AG04449 (cell line): ENCODE measurements at regions not wholly inside any gene's neighbourhood (a gene's known extent, or its start where the extent isn't known, plus 50 kb on each side); places are given as distances from the start of the nearest gene placed in this dataset.

Experiments used
- CTCF ChIA-PET: fragments of 350-600 bp; formaldehyde crosslinking; extraction: SDS; loops from one replicate; lab custom pipeline; 2021; ENCODE audit warnings: antibody characterized with exemption; lab: Yijun Ruan, JAX
- POLR2A ChIA-PET: fragments of 400-600, 350-600 bp; formaldehyde crosslinking; extraction: SDS; loops from one replicate; lab custom pipeline; 2020; ENCODE audit warnings: antibody characterized with exemption, inconsistent platforms; lab: Yijun Ruan, JAX
- DNase-seq: peaks from one replicate; pipeline ENCODE4 v3.0.0-alpha.2; 2010; ENCODE audit warnings: low read depth, low spot score
- H3K4me3 ChIP-seq: 2 replicates; pipeline ENCODE4 v1.5.1; 2011; ENCODE audit warnings: low read depth, mild to moderate bottlenecking, control low read depth, low read length
- CTCF ChIP-seq: IDR thresholded peaks from one replicate; pipeline ENCODE4 v1.5.1; 2011; ENCODE audit warnings: mild to moderate bottlenecking, moderate library complexity, low read length, control low read depth, inconsistent platforms; ENCODE audit not compliant: insufficient read depth; ENCODE audit errors: missing control alignments

- ChIA-PET CTCF (no interaction called here), POLR2A (no interaction called here)
- no peak overlapping the region for H3K4me3 ChIP-seq
- no peak for TF ChIP-seq CTCF
- DNase-seq = no peak
Observed at GRCh38 chr18:77833807-77834206, 584.2 kb downstream of the GALR1 start.

- H3K4me3 ChIP-seq = no peak overlapping the region
- TF ChIP-seq CTCF = no peak
- POLR2A ChIA-PET = no interaction called here
- DNase-seq = no peak
- CTCF ChIA-PET = no interaction called here
Observed at GRCh38 chr18:77851802-77852201, 602.2 kb downstream of the GALR1 start.

GRCh38 chr18:77853859-77854258, 604.2 kb downstream of the GALR1 start:
- ChIA-PET POLR2A (no interaction called here), CTCF (no interaction called here)
- no peak for TF ChIP-seq CTCF

GRCh38 chr18:77857678-77858655, 608.3 kb downstream of the GALR1 start:
- TF ChIP-seq CTCF = no peak
- ChIA-PET CTCF (no interaction called here), POLR2A (no interaction called here)
- no peak overlapping the region for H3K4me3 ChIP-seq
- DNase-seq = no peak

More at GRCh38 chr18:77853859-77854258, 604.2 kb downstream of the GALR1 start:
- no peak overlapping the region for H3K4me3 ChIP-seq
- DNase-seq = no peak

GRCh38 chr18:77859634-77860033, 610.0 kb downstream of the GALR1 start:
- CTCF ChIA-PET = no interaction called here
- no peak for DNase-seq
- POLR2A ChIA-PET = no interaction called here
- no peak for TF ChIP-seq CTCF
- no peak overlapping the region for H3K4me3 ChIP-seq

- ChIA-PET CTCF (no interaction called here), POLR2A (no interaction called here)
- DNase-seq = no peak
- H3K4me3 ChIP-seq = no peak overlapping the region
- TF ChIP-seq CTCF = no peak
Observed at GRCh38 chr18:77862066-77862757, 612.6 kb downstream of the GALR1 start.
